ENCODE measurements at regions not wholly inside any gene's neighbourhood (a gene's known extent, or its start where the extent isn't known, plus 50 kb on each side); places are given as distances from the start of the nearest gene placed in this dataset.

GRCh38 chr5:158629591-158630312 lies 470.0 kb downstream of the EBF1 start:
- 100% methylated on average over 2 of the region's 6 CpGs for WGBS (ENCODE audit: insufficient coverage)
- no peaks in the 10 kb centered on the region for H3K9me3 ChIP-seq (ENCODE audit: control insufficient read depth, insufficient read depth, low read length)
- DNase-seq (ENCODE audit: low read depth in 4 of 6, low spot score in 6 of 6): no peak
- H3K36me3 ChIP-seq (ENCODE audit: control insufficient read depth, insufficient read depth, low read length): no peaks in the 10 kb centered on the region
- H3K4me1 ChIP-seq (ENCODE audit: control insufficient read depth, insufficient read depth, low read length): no peaks in the 10 kb centered on the region
- no peaks in the 10 kb centered on the region for H3K27me3 ChIP-seq (ENCODE audit: control insufficient read depth, insufficient read depth, low read length)
- no peak overlapping the region for H3K4me3 ChIP-seq (ENCODE audit: low read depth, low read length)
- no peak overlapping the region for H3K27ac ChIP-seq (ENCODE audit: low read depth, low read length)

DNA sequence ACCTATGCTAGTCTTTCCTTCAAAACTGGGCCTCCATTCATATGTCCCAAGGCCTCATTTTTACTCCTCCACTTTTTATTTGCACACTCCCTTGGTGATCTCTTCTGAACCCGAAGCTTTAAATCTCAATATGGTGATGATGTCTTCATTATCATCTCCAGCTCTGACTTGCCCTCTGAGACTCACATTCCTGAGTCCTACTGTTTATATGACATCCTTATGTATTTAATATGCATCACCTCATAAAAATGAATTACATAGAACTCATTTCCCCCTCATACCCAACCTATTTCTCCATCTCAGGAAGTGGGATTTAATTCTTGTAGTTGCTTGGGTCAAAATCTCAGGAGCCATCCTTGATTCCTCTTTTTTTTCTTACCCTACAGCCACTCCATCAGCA lies 473.0 kb downstream of the EBF1 start:
- Histone ChIP-seq H3K27ac (ENCODE audit: low read depth, low read length) (no peak overlapping the region), H3K4me1 (ENCODE audit: control insufficient read depth, insufficient read depth, low read length) (no peaks in the 10 kb centered on the region), H3K4me3 (ENCODE audit: low read depth, low read length) (no peak overlapping the region), H3K36me3 (ENCODE audit: control insufficient read depth, insufficient read depth, low read length) (no peaks in the 10 kb centered on the region), H3K27me3 (ENCODE audit: control insufficient read depth, insufficient read depth, low read length) (no peaks in the 10 kb centered on the region), H3K9me3 (ENCODE audit: control insufficient read depth, insufficient read depth, low read length) (no peaks in the 10 kb centered on the region)
- no peak for DNase-seq (ENCODE audit: low read depth in 4 of 6, low spot score in 6 of 6)
- WGBS (ENCODE audit: insufficient coverage): no CpG with 5 or more reads among the region's 1 CpG

- H3K9me3 ChIP-seq (ENCODE audit: control insufficient read depth, insufficient read depth, low read length): no peaks in the 10 kb centered on the region
Measured at GRCh38 chr5:158623971-158624370, 475.7 kb downstream of the EBF1 start.

GRCh38 chr5:158621391-158621790 lies 478.3 kb downstream of the EBF1 start:
- no CpG with 5 or more reads among the region's 2 CpGs for WGBS (ENCODE audit: insufficient coverage)
- no peak overlapping the region for H3K27ac ChIP-seq (ENCODE audit: low read depth, low read length)

More at GRCh38 chr5:158623971-158624370, 475.7 kb downstream of the EBF1 start:
- Histone ChIP-seq H3K27ac (ENCODE audit: low read depth, low read length) (no peak overlapping the region), H3K27me3 (ENCODE audit: control insufficient read depth, insufficient read depth, low read length) (no peaks in the 10 kb centered on the region), H3K36me3 (ENCODE audit: control insufficient read depth, insufficient read depth, low read length) (no peaks in the 10 kb centered on the region), H3K4me1 (ENCODE audit: control insufficient read depth, insufficient read depth, low read length) (no peaks in the 10 kb centered on the region), H3K4me3 (ENCODE audit: low read depth, low read length) (no peak overlapping the region)
- no peak for DNase-seq (ENCODE audit: low read depth in 4 of 6, low spot score in 6 of 6)
- WGBS (ENCODE audit: insufficient coverage): 92% methylated on average over 2 of the region's 6 CpGs

DNA sequence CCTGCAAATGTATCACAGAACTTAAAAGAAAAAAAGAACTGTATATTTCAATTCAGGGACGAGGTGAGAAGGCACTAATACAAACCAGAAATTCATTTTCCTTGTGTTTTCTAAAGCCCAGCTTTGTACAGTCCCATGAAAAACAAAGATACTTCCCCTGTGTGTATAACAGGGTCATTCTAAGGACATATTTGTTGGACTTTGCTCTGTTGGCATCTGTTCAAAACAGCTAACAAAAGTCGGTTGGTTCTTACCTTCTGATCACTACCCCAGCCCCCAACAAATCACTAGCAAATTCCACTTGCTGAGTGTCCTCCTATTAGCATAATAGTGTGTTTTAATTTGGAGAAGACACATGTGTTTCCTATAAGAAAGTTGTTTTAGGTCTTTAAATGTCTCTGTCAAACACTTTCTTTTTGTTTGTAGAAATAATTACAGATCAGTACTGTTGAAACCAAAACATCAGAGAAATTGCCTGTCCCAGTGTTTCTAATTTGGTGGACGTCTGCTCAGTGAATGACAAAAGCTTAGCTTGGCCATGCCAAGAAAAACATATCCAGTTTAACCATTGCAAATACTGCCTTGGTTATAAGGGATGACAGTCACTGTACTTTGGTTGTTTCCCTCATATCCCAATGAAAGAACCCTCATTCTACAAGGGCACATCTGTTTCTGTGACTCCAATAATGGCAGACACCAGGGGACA lies 480.5 kb downstream of the EBF1 start:
- H3K9me3 ChIP-seq (ENCODE audit: control insufficient read depth, insufficient read depth, low read length): no peaks in the 10 kb centered on the region
- H3K27ac ChIP-seq (ENCODE audit: low read depth, low read length): no peak overlapping the region
- no peaks in the 10 kb centered on the region for H3K27me3 ChIP-seq (ENCODE audit: control insufficient read depth, insufficient read depth, low read length)
- WGBS (ENCODE audit: insufficient coverage): no CpG with 5 or more reads among the region's 3 CpGs
- no peaks in the 10 kb centered on the region for H3K36me3 ChIP-seq (ENCODE audit: control insufficient read depth, insufficient read depth, low read length)
- no peak overlapping the region for H3K4me3 ChIP-seq (ENCODE audit: low read depth, low read length)
- peak in 1 of 6 donors; percentile 15 for DNase-seq (ENCODE audit: low read depth in 4 of 6, low spot score in 6 of 6)
- no peaks in the 10 kb centered on the region for H3K4me1 ChIP-seq (ENCODE audit: control insufficient read depth, insufficient read depth, low read length)

More at GRCh38 chr5:158621391-158621790, 478.3 kb downstream of the EBF1 start:
- Histone ChIP-seq H3K4me3 (ENCODE audit: low read depth, low read length) (no peak overlapping the region), H3K4me1 (ENCODE audit: control insufficient read depth, insufficient read depth, low read length) (no peaks in the 10 kb centered on the region), H3K9me3 (ENCODE audit: control insufficient read depth, insufficient read depth, low read length) (no peaks in the 10 kb centered on the region), H3K36me3 (ENCODE audit: control insufficient read depth, insufficient read depth, low read length) (no peaks in the 10 kb centered on the region), H3K27me3 (ENCODE audit: control insufficient read depth, insufficient read depth, low read length) (no peaks in the 10 kb centered on the region)
- DNase-seq (ENCODE audit: low read depth in 4 of 6, low spot score in 6 of 6): peak in 1 of 6 donors; percentile 30

DNA sequence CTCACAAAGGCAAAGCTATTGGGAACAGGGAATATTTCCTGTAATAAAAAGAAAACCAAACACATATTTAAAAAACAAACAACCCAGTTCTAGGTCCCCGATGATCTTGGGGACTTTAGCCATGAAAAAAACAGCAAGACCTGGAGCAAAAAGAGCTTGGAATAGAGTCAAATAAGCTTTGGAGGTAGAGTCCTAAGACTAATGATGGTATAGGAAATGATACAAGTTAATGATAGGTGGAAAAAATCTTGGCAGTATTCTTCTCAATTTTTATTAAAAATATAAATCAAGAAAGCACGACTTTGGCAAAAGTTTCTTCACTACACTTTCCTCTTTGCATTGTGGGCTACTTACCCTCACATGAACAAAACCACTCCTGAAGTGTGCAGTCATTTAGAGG lies 481.5 kb downstream of the EBF1 start:
- no peaks in the 10 kb centered on the region for H3K36me3 ChIP-seq (ENCODE audit: control insufficient read depth, insufficient read depth, low read length)
- peak in 1 of 6 donors; percentile 53 for DNase-seq (ENCODE audit: low read depth in 4 of 6, low spot score in 6 of 6)
- no CpG with 5 or more reads among the region's 2 CpGs for WGBS (ENCODE audit: insufficient coverage)
- no peaks in the 10 kb centered on the region for H3K27me3 ChIP-seq (ENCODE audit: control insufficient read depth, insufficient read depth, low read length)
- H3K4me3 ChIP-seq (ENCODE audit: low read depth, low read length): no peak overlapping the region
- no peak overlapping the region for H3K27ac ChIP-seq (ENCODE audit: low read depth, low read length)
- H3K9me3 ChIP-seq (ENCODE audit: control insufficient read depth, insufficient read depth, low read length): no peaks in the 10 kb centered on the region
- no peaks in the 10 kb centered on the region for H3K4me1 ChIP-seq (ENCODE audit: control insufficient read depth, insufficient read depth, low read length)

GRCh38 chr5:158616707-158617106 lies 483.0 kb downstream of the EBF1 start:
- H3K4me3 ChIP-seq (ENCODE audit: low read depth, low read length): no peak overlapping the region
- H3K27ac ChIP-seq (ENCODE audit: low read depth, low read length): no peak overlapping the region
- no peaks in the 10 kb centered on the region for H3K36me3 ChIP-seq (ENCODE audit: control insufficient read depth, insufficient read depth, low read length)
- DNase-seq (ENCODE audit: low read depth in 4 of 6, low spot score in 6 of 6): no peak
- H3K4me1 ChIP-seq (ENCODE audit: control insufficient read depth, insufficient read depth, low read length): no peaks in the 10 kb centered on the region
- H3K27me3 ChIP-seq (ENCODE audit: control insufficient read depth, insufficient read depth, low read length): no peaks in the 10 kb centered on the region
- H3K9me3 ChIP-seq (ENCODE audit: control insufficient read depth, insufficient read depth, low read length): no peaks in the 10 kb centered on the region

GRCh38 chr5:158614951-158615350 lies 484.8 kb downstream of the EBF1 start:
- no CpG with 5 or more reads among the region's 2 CpGs for WGBS (ENCODE audit: insufficient coverage)
- Histone ChIP-seq H3K27ac (ENCODE audit: low read depth, low read length) (no peak overlapping the region), H3K27me3 (ENCODE audit: control insufficient read depth, insufficient read depth, low read length) (no peaks in the 10 kb centered on the region), H3K4me1 (ENCODE audit: control insufficient read depth, insufficient read depth, low read length) (no peaks in the 10 kb centered on the region), H3K9me3 (ENCODE audit: control insufficient read depth, insufficient read depth, low read length) (no peaks in the 10 kb centered on the region), H3K36me3 (ENCODE audit: control insufficient read depth, insufficient read depth, low read length) (no peaks in the 10 kb centered on the region), H3K4me3 (ENCODE audit: low read depth, low read length) (no peak overlapping the region)
- no peak for DNase-seq (ENCODE audit: low read depth in 4 of 6, low spot score in 6 of 6)

DNA sequence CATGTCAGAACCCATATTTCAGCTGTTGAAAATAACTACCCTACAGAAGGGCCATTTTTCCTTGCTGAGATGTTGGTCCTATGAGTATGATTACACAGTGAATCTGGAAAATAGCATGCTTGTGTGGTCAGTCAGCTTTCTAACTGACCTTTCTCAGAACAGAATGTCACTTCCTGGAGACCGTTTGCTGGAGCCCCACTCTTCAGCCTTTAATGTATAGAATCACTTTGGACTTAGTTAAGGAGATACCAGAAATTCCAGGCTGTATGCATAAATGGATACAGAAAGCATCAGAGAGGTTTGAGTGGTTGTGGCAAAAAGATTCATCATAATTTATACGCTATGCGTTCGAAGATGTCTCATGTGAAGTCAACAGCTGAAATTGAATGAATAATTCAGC lies 488.1 kb downstream of the EBF1 start:
- no peaks in the 10 kb centered on the region for H3K4me1 ChIP-seq (ENCODE audit: control insufficient read depth, insufficient read depth, low read length)
- H3K9me3 ChIP-seq (ENCODE audit: control insufficient read depth, insufficient read depth, low read length): no peaks in the 10 kb centered on the region
- no peak overlapping the region for H3K27ac ChIP-seq (ENCODE audit: low read depth, low read length)
- DNase-seq (ENCODE audit: low read depth in 4 of 6, low spot score in 6 of 6): no peak
- 81% methylated on average over 3 of the region's 4 CpGs for WGBS (ENCODE audit: insufficient coverage)
- no peaks in the 10 kb centered on the region for H3K27me3 ChIP-seq (ENCODE audit: control insufficient read depth, insufficient read depth, low read length)
- no peak overlapping the region for H3K4me3 ChIP-seq (ENCODE audit: low read depth, low read length)
- no peaks in the 10 kb centered on the region for H3K36me3 ChIP-seq (ENCODE audit: control insufficient read depth, insufficient read depth, low read length)

GRCh38 chr5:158610051-158610415 lies 489.7 kb downstream of the EBF1 start:
- DNase-seq (ENCODE audit: low read depth in 4 of 6, low spot score in 6 of 6): no peak
- Histone ChIP-seq H3K27me3 (ENCODE audit: control insufficient read depth, insufficient read depth, low read length) (no peaks in the 10 kb centered on the region), H3K9me3 (ENCODE audit: control insufficient read depth, insufficient read depth, low read length) (no peaks in the 10 kb centered on the region), H3K4me3 (ENCODE audit: low read depth, low read length) (no peak overlapping the region), H3K4me1 (ENCODE audit: control insufficient read depth, insufficient read depth, low read length) (no peaks in the 10 kb centered on the region), H3K27ac (ENCODE audit: low read depth, low read length) (no peak overlapping the region), H3K36me3 (ENCODE audit: control insufficient read depth, insufficient read depth, low read length) (no peaks in the 10 kb centered on the region)
- WGBS (ENCODE audit: insufficient coverage): no CpG with 5 or more reads among the region's 2 CpGs

Measured in spinal cord (tissue), 9 donors.